HG02973 (cell line): ENCODE measurements at regions not wholly inside any gene's neighbourhood (a gene's known extent, or its start where the extent isn't known, plus 50 kb on each side); places are given as distances from the start of the nearest gene placed in this dataset.
"Not testable (repeated sequence)": the region's sequence is repeated elsewhere in the genome, so short reads cannot be mapped to it uniquely, and the experiment has no call there.

ENCODE experiments used
- ATAC-seq: cut with Tn5 transposase; IDR thresholded peaks from one replicate; pipeline ENCODE4 v1.9.1; 2021; ENCODE audit warnings: moderate library complexity; ENCODE audit not compliant: unreplicated experiment

- no peak for ATAC-seq
These were observed 329.2 kb downstream of the DSC3 start for GRCh38 chr18:30713299-30713698.

- peak; percentile 69 for ATAC-seq
These were observed 330.2 kb downstream of the DSC3 start for GRCh38 chr18:30712383-30712782.

GRCh38 chr18:30709595-30709994, 332.9 kb downstream of the DSC3 start:
- no peak for ATAC-seq

- ATAC-seq = no peak
These were observed 336.6 kb downstream of the DSC3 start for GRCh38 chr18:30705943-30706342.

- no peak for ATAC-seq
These were observed 344.0 kb downstream of the DSC3 start for GRCh38 chr18:30698571-30698970.

- no peak for ATAC-seq
These were observed 346.3 kb downstream of the DSC3 start for GRCh38 chr18:30696201-30696600.

- no peak for ATAC-seq
These were observed 347.8 kb downstream of the DSC3 start for GRCh38 chr18:30694773-30695172.

- ATAC-seq = no peak
These were observed 353.3 kb downstream of the DSC3 start for GRCh38 chr18:30689216-30689615.

GRCh38 chr18:30687501-30687900, 355.0 kb downstream of the DSC3 start:
- no peak for ATAC-seq

- no peak for ATAC-seq
These were observed 357.6 kb downstream of the DSC3 start for GRCh38 chr18:30684825-30685481.

GRCh38 chr18:30683836-30684235, 358.7 kb downstream of the DSC3 start:
- ATAC-seq = no peak

- ATAC-seq = no peak
These were observed 359.9 kb downstream of the DSC3 start for GRCh38 chr18:30682672-30683071.

- ATAC-seq = no peak
These were observed 363.1 kb downstream of the DSC3 start for GRCh38 chr18:30679285-30679930.

GRCh38 chr18:30677813-30678212, 364.7 kb downstream of the DSC3 start:
- ATAC-seq = not testable (repeated sequence)

GRCh38 chr18:30676053-30676480, 366.5 kb downstream of the DSC3 start:
- no peak for ATAC-seq

- no peak for ATAC-seq
These were observed 367.0 kb downstream of the DSC3 start for GRCh38 chr18:30675493-30675892.

- no peak for ATAC-seq
These were observed 367.5 kb downstream of the DSC3 start for GRCh38 chr18:30675072-30675471.

GRCh38 chr18:30674596-30674995, 367.9 kb downstream of the DSC3 start:
- no peak for ATAC-seq

- ATAC-seq = not testable (repeated sequence)
These were observed 370.1 kb downstream of the DSC3 start for GRCh38 chr18:30672439-30672838.

- ATAC-seq = no peak
These were observed 384.2 kb downstream of the DSC3 start for GRCh38 chr18:30658306-30658705.

GRCh38 chr18:30652387-30652786, 390.2 kb downstream of the DSC3 start:
- ATAC-seq = no peak

GRCh38 chr18:30650499-30650898, 392.0 kb downstream of the DSC3 start:
- ATAC-seq = no peak

- ATAC-seq = no peak
These were observed 398.4 kb downstream of the DSC3 start for GRCh38 chr18:30644158-30644557.
